ENCODE measurements at regions not wholly inside any gene's neighbourhood (a gene's known extent, or its start where the extent isn't known, plus 50 kb on each side); places are given as distances from the start of the nearest gene placed in this dataset.

GRCh38 chr9:32322622-32323021, 61.8 kb upstream of the ACO1 start:
- DNase-seq = no peak

- DNase-seq = no peak
Measured at GRCh38 chr9:32326146-32326545, 58.3 kb upstream of the ACO1 start.

- DNase-seq = no peak
Measured at GRCh38 chr9:32331240-32331639, 53.2 kb upstream of the ACO1 start.

- DNase-seq = no peak
Measured at GRCh38 chr9:32334112-32334511, 50.3 kb upstream of the ACO1 start.

Measured in SW 1271 (cell line).